ENCODE measurements at regions not wholly inside any gene's neighbourhood (a gene's known extent, or its start where the extent isn't known, plus 50 kb on each side); places are given as distances from the start of the nearest gene placed in this dataset.

- TF ChIP-seq CTCF (IDR thresholded peaks at IDR 0.05), result no peak
- TF ChIP-seq POLR2A (IDR thresholded peaks at IDR 0.05), result no peak
These were observed 174.2 kb downstream of the SEC14L1 start for GRCh38 chr17:77315010-77315409.

All from stomach (tissue), 4 donors.